ENCODE measurements at regions not wholly inside any gene's neighbourhood (a gene's known extent, or its start where the extent isn't known, plus 50 kb on each side); places are given as distances from the start of the nearest gene placed in this dataset.

- no peaks in the 10 kb centered on the region for H3K36me3 ChIP-seq
- WGBS (ENCODE audit: insufficient coverage, low coverage, low lambda C conversion rate, missing lambda C conversion rate), result 20% methylated on average over 3 of the region's 4 CpGs
- no peaks in the 10 kb centered on the region for H3K9me3 ChIP-seq
- TF ChIP-seq POLR2A (IDR thresholded peaks at IDR 0.05), result no peak
- no peak for TF ChIP-seq CTCF (IDR thresholded peaks at IDR 0.05)
- H3K4me1 ChIP-seq, result no peaks in the 10 kb centered on the region
- no peak overlapping the region for H3K27ac ChIP-seq
- intact Hi-C loops (cut with DNase I), result no loop called here
- DNase-seq, result no peak
- no peak overlapping the region for H3K4me3 ChIP-seq
- ATAC-seq, result no peak
- no peaks in the 10 kb centered on the region for H3K27me3 ChIP-seq
Measured at GRCh38 chrX:122818068-122818467, 366.0 kb upstream of the GRIA3 start.

GRCh38 chrX:122833230-122833629, 350.8 kb upstream of the GRIA3 start:
- no peak overlapping the region for H3K27ac ChIP-seq
- intact Hi-C loops (cut with DNase I), result no loop called here
- peaks cover 0 to 4% of the 10 kb centered on the region in 2 donors for H3K27me3 ChIP-seq
- H3K9me3 ChIP-seq, result no peaks in the 10 kb centered on the region
- TF ChIP-seq CTCF (IDR thresholded peaks at IDR 0.05), result no peak
- TF ChIP-seq POLR2A (IDR thresholded peaks at IDR 0.05), result no peak
- 54% methylated on average over 6 of the region's 6 CpGs for WGBS (ENCODE audit: insufficient coverage, low coverage, low lambda C conversion rate, missing lambda C conversion rate)
- ATAC-seq, result no peak
- H3K4me1 ChIP-seq, result no peaks in the 10 kb centered on the region
- DNase-seq, result no peak
- no peaks in the 10 kb centered on the region for H3K36me3 ChIP-seq
- no peak overlapping the region for H3K4me3 ChIP-seq

GRCh38 chrX:122835886-122836285, 348.2 kb upstream of the GRIA3 start:
- Histone ChIP-seq H3K36me3 (no peaks in the 10 kb centered on the region), H3K4me1 (no peaks in the 10 kb centered on the region), H3K4me3 (no peak overlapping the region), H3K27ac (no peak overlapping the region), H3K27me3 (no peaks in the 10 kb centered on the region), H3K9me3 (no peaks in the 10 kb centered on the region)
- no peak for TF ChIP-seq POLR2A (IDR thresholded peaks at IDR 0.05)
- no peak for TF ChIP-seq CTCF (IDR thresholded peaks at IDR 0.05)
- 32% methylated on average over 1 of the region's 1 CpG for WGBS (ENCODE audit: insufficient coverage, low coverage, low lambda C conversion rate, missing lambda C conversion rate)
- DNase-seq (no peak), ATAC-seq (no peak)
- intact Hi-C loops (cut with DNase I), result no loop called here

GRCh38 chrX:122850326-122850725, 333.8 kb upstream of the GRIA3 start:
- H3K27ac ChIP-seq, result no peak overlapping the region
- no peaks in the 10 kb centered on the region for H3K27me3 ChIP-seq
- no peaks in the 10 kb centered on the region for H3K36me3 ChIP-seq
- intact Hi-C loops (cut with DNase I), result no loop called here
- no peaks in the 10 kb centered on the region for H3K4me1 ChIP-seq
- DNase-seq, result no peak
- H3K4me3 ChIP-seq, result no peak overlapping the region
- ATAC-seq, result no peak
- no peak for TF ChIP-seq POLR2A (IDR thresholded peaks at IDR 0.05)
- no peak for TF ChIP-seq CTCF (IDR thresholded peaks at IDR 0.05)
- H3K9me3 ChIP-seq, result no peaks in the 10 kb centered on the region
- 39% methylated on average over 4 of the region's 4 CpGs for WGBS (ENCODE audit: insufficient coverage, low coverage, low lambda C conversion rate, missing lambda C conversion rate)

GRCh38 chrX:122856205-122856604, 327.9 kb upstream of the GRIA3 start:
- Histone ChIP-seq H3K4me1 (no peaks in the 10 kb centered on the region), H3K27me3 (no peaks in the 10 kb centered on the region), H3K27ac (no peak overlapping the region), H3K9me3 (no peaks in the 10 kb centered on the region), H3K4me3 (no peak overlapping the region), H3K36me3 (no peaks in the 10 kb centered on the region)
- 18% methylated on average over 2 of the region's 2 CpGs for WGBS (ENCODE audit: insufficient coverage, low coverage, low lambda C conversion rate, missing lambda C conversion rate)
- intact Hi-C loops (cut with DNase I), result no loop called here
- ATAC-seq, result no peak
- TF ChIP-seq CTCF (IDR thresholded peaks at IDR 0.05) (no peak), POLR2A (IDR thresholded peaks at IDR 0.05) (no peak)
- no peak for DNase-seq
